HG03565 (cell line): ENCODE measurements at regions not wholly inside any gene's neighbourhood (a gene's known extent, or its start where the extent isn't known, plus 50 kb on each side); places are given as distances from the start of the nearest gene placed in this dataset.

ENCODE experiments used
- ATAC-seq: cut with Tn5 transposase; IDR thresholded peaks from one replicate; pipeline ENCODE4 v1.9.1; 2021; ENCODE audit warnings: mild to moderate bottlenecking, moderate library complexity; ENCODE audit not compliant: unreplicated experiment

DNA sequence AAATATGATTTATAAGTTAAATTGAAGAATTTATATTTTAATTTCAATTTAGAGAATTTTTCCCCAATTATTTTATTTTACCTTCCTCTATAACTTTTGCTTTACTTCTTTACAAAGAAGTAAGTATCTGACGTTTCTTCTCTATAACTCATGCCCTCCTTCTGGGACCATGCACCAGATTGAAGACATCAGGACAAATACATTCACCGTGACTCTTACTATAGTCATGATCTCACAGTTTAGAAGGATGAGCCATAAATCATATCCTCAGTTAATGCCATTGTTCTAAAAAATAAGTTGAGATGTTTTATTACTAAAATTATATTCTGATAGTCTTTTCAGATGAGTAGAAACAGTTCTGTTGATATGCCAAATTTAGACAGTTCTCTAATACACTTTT lies 279.3 kb downstream of the TMX3 start:
- ATAC-seq, result no peak

DNA sequence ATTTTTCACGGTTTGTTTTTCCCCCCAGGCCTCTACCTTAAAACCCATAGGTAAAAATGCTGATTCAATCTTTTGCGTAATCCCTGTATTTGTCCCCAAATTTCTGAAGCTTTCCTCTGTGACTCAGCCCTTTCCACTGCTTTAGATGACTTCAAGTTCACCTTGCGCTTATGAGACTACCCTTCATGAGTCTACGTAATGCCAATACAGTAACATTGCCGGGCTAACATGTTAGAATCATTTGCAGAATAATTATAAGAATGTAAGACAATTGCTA lies 283.0 kb downstream of the TMX3 start:
- no peak for ATAC-seq

DNA sequence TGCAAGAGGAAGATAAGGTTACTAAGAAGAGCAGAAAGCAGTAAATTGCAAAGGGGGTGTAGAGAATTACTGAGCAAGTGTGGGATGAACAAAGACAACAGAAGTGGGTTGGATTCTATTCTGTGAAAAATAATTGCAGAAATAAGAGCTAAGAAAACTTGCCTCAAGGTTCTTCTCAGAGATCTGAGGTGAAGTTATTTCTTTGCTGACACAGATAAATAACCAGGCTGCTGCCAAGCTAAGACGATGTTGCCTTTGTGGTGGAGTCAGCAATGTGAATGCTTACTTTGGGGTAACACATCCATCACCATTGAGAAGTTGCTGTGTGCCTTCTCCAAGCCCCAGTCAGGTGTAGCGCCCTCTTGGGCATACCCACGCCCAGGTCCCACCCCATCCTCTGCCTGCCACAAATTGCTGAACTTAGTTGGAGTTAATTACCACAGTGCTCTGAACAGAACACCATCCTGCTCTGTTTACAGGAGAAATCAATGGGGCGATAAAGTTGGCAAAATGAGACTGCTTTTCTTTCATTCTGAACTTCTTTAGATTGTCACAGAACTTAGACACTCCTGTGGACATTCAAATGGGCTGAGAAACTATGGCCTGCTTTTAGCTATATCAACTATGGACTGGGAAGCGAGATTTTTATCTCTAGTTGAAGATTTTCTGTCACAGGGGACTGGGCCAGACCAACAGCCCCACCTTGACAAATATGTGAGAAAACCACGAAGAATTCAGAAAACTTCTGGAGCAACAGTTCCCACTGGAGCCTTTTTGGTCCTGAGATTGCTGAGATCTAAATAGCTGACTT lies 283.6 kb downstream of the TMX3 start:
- ATAC-seq, result no peak

DNA sequence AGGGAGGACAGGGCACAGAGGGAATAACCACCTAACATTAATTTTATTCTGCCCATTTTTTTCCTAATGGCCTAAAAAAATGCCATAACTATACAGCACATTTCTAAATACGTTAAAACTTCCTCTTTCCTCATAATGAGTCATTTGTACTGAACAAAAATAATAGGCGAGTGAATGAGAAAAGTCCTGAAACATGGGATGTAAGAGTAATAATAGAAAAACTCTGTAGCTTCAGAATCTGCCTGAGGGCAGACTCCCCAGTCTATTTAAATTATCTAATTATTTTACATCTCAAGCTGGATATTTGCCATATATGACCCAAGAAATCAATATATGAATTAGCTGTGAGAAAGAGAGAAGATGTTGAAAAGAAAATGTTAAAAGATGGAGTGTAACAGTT lies 285.1 kb downstream of the TMX3 start:
- no peak for ATAC-seq

DNA sequence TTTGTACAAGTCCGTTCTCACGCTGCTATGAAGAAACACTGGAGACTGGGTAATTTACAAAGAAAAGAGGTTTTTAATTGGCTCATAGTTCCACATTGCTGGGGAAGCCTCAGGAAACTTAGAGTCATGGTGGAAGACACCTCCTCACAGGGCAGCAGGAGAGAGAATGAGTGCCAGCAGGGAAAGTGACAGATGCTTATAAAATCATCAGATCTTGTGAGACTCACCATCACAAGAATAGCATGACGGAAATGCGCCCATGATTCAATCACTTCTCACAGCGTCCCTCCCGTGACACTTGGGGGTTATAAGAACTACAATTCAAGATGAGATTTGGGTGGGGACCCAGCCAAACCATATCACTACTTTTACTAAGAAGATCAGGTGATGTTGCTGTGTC lies 285.8 kb downstream of the TMX3 start:
- ATAC-seq, result no peak

DNA sequence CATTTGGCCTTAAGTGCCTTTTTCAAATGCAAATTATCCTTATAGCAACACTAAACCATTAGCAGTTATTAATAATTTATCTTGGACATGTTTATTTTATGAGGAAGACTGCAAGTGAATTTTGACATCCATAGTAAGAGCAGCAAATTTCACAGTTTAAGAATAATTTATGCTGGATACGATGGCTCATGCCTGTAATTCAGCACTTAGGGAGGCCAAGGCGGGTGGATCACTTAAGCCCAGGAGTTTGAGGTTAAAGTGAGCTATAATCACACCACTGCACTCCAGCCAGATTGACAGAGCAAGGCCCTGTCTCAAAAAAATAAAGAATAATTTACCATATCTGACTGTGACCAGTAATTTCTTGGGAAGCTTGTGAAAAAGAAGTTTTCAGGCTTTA lies 286.2 kb downstream of the TMX3 start:
- ATAC-seq, result no peak

DNA sequence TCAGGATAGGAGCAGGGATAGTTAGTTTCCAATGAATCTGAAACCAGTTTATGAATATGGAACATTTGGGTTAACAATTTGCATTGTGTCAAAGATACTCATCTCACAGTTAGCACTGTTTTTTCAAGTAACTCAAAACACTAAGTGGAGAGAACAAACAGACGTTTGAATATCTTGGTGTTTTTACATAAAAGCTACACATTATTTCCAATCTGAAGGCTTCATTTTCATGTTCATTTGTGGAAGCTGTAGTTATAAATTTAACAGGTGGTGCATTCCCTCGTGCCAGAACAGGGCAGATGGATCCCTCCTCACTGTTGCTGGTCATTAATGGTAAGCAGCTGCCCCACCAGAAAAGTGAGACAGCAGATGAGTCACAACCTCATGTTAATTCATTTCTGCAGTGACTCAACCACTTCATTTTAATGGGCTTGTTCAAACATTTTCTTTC lies 286.9 kb downstream of the TMX3 start:
- ATAC-seq, result no peak

DNA sequence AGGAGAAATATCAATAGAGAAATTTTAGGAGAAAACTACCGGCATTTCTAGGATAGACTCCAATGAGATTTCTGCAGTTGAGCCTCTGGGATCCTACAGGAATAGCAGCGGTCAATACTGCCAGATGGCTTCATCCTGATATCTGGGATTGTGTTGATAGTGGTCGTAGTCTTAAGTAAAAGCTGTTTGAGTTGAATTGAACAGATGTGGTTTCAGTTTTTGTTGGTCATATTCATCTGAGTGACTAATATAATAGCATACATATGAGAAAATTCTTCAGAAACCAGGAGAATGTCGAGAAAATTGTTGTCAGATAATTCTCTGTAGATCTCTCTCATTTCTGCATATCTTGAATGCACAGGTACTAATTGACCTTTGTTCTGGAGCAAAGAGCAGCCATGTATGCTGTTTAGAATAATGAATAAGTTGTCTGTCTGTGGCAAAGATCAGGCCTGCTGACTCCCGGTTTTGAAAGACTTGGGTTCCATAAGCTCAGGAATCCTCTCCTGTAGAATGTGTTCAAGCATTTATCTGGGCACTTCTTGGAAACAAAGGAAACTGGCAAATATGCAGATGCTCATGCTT lies 288.1 kb downstream of the TMX3 start:
- ATAC-seq, result no peak

DNA sequence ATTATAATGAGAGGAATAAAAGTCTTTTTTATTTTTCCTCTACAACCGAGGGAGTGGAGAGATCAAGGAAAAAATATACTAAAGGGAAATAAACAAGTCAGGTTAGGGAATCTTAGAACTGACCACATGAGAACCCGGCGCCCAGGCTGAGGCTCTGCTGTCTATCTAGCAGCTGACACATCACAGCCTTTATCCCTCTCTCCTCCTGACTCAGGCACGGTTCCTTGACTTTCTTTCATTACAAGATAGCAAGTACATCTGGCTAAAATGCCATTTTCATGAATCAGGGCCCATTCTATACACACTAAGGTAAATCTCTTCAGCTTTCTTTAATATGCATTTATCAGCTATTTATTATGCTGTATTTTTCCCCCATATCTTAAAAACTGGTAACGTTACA lies 296.0 kb downstream of the TMX3 start:
- no peak for ATAC-seq

DNA sequence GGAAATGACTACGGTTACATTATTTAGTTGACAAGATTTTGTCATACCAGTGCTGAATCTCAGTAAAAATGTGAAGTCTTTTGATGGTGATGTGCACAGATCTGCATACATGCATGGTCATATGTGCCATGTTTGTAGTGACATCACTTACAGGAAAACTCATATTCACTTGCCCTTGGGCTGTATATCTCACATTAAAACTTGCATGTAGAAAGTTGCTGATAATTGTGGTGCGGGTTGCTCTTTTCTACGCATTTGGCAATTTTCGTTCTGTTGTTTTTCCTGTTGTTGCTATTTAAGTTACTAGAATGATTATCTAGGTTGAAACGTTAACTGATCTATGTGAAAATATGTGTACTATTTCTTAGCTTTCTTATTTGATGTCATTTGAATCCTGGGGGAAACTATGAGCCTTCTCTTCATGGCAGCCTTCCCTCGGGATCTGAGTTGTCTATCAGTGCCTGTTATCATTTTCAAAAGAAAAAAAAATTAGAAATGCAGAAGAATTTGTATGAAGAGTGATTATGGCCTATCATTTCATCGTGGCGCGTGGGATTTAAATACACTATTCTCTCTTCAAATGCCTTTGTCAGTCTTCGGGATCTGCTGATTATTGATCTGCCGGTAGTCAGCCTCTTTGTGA lies 296.6 kb downstream of the TMX3 start:
- no peak for ATAC-seq

DNA sequence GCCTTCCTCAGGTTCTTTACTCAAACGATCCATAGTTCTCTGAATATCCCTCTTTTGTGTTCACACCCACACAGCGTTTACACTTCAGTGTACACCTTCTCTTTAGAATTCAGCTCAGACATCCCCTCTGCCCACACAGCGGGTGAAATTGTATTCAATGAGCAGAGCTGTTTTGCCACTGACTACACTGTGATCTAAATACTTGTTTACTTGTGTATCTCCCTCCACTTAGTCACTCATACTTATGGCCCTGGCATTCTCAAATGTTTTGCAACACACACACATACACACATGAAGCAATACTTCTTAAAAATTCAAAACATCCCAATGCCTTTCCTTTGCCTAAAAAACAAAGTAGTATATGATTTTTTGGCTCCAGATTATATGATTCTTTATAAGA lies 297.1 kb downstream of the TMX3 start:
- no peak for ATAC-seq

DNA sequence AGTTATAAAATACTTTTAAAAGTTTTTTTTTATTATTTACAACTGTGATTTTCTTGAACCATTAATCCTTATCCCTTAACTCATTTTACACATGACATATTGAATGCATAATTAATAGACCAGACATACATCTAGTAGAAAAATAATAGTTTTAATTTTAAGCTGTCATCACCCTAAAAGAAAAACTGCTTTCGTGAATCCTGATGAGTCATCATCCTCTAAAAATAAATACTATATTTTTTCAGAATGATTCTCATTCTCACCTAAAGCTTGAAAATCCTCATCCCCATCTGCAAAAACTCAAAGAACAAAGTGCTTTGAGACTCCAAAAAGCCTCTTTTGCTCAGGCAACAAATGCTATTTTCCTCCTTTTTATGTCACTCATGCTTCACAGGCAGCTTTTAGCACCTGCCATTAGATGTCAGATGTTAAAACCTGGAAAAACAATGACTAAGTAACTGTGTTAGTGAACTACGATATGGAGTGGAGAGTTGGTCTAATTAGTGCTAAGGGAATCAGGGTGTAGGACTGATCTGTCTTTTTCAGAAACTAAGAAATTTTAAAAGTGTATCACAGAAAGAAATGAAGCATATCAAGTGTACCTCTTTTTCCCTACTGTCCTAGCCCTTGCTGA lies 297.6 kb downstream of the TMX3 start:
- no peak for ATAC-seq

DNA sequence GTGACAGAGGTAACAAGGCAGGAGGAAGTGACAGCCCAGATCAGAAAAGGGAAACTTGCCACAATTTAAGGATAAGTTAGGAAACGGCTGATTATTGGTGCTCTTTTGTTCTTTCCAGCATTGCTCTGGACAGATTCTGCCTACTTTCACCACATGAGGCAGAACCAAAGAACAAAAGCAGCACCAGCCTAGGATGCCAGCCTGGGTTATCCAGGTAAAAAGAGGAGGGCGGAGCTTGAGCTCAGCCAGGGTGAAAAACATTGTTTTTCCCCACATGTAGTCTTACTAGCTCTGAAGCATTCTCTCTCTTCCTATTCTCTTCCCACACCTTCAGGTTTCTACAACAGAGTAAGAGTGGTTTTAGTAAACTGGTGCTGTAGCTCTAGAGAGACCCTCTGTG lies 300.5 kb downstream of the TMX3 start:
- no peak for ATAC-seq

DNA sequence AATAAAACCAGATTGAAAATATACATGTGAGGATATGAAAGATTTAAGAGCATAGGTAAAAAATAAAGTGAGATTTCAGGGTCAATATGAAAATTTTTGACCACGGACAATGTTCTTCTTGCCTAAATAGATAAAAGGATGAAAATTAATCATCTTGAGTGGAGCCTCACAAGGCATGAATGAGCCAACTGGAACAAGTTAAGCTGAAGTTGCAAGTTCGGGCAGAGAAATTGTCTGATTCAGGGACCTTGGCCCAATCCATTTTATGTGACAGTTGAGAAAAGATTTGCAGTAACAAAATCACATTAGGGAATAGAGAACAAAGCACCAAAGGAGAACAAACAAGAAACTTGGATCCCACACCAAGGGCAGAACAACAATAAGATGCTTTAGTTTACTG lies 305.3 kb downstream of the TMX3 start:
- no peak for ATAC-seq

DNA sequence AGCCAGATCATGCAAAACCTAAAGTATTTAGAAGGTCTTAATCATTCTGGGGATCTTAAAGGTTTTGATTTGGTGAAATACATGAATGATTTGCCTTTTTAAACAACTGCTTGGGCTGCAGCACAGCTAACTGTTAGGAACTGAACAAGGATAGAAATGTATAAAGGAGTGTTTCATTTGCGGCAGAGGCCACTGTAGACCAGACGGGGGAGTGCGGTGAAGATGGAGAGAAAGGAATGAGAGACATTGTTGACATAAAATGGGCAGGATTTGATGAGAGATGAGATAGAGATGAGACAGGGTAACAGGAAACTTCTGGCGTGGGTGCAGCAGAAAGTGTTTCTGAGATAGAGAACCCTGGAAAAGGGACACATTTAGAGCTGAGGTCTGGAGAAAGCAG lies 308.1 kb downstream of the TMX3 start:
- ATAC-seq, result no peak

DNA sequence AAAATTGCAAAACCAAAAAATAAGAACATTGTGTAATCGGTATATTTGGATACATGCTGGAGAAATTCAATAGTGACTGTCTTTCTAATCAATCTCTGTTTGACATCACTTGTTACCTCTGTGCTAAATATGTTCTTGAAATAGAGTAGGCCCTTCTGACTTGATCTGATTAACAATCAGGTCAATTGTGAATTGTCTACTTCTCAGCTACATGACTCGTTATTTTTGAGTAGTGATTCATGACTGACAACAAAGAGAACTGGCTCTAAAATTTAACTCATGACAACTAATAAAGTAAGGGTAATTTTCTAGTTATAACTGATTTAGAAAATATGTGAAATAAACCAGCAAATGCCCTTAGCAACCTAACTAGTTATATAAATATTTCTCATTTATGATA lies 312.1 kb downstream of the TMX3 start:
- ATAC-seq, result no peak

DNA sequence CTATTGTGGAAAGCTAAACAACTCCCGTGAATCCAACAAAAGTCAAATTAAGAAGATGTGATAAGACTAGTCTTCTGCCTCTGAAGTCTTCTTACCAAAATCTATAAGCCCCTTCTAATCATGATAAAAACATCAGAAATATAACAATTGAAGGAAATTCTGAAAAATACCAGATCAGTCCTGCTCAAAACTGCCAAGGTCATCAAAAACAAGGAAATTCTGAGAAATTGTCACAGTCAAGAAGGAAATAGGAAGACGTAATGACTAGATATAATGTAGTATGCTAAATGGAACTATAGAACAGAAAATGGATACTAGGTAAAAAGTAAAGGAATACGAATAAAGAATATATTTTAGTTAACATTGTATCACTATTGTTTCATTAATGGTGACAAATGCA lies 314.0 kb downstream of the TMX3 start:
- ATAC-seq, result no peak

DNA sequence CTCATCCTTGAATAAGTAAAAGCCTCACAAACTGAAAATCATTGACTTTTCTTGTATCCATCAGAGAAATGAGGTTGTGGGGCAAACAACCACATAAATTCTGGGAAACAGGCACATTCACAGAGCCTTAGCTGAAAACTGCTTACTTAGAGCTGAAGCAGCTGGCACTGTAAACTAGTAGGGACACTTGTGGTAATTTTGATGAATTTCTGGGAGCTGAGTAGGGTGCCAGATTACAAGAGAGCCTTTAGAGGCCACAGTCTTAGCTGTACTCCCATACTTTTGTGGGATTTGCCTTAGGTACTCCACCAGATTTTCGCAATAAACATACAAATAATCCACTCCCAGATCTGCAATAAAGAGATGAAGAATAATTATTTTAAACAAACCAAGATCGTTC lies 315.2 kb downstream of the TMX3 start:
- ATAC-seq, result no peak

DNA sequence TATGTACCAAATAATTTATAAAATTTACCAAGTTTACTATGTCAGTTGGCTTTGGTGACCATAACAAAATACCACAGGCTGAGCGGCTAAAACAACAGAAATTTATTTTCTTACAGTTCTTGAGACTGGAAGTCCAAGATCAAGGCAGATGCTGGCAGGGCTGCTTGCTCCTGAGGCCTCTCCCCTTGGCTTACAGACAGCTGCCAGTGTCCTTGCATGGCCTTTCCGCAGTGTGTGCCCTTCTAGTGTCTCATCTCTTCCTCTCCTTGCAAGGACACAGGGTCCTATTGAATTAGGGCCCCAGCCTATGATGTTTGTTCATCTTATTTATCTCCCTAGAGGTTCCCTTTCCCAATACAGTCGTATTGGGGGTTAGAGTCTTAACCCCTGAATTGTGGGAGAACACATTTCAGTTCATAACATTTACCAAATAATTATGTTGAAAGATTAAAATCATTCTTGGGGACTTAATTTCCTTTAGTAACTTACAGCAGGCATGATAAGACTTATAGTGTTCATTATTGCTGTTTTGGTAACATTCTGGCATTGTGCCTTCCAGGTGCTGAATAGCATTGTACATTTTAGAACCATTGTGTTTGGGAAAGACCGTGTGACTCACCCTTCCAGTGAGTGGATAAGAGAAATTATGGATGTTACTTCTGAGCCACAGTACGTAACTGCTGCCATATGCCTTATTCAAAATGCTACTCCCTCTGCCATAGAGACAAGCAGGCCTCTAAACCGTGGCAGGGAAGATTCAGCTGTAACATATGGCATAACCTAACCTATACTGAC lies 317.5 kb downstream of the TMX3 start:
- no peak for ATAC-seq

DNA sequence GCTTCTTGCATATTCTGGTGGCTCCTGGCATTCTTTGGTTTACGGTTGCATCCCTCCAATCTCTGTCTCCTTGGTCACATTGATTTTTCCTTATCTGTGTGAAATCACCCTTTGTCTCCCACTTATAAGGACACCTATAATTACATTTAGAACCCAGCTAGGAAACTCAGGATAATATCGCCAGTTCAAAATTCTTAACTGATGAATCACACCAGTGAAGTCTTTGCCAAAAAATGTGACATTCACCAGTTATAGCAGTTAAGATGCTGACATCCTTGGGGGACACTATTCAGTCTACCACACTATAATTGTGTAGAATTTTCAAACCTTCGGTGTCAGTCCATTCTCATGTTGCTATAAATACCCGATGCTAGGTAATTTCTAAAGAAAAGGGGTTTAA lies 320.2 kb downstream of the TMX3 start:
- ATAC-seq, result no peak

DNA sequence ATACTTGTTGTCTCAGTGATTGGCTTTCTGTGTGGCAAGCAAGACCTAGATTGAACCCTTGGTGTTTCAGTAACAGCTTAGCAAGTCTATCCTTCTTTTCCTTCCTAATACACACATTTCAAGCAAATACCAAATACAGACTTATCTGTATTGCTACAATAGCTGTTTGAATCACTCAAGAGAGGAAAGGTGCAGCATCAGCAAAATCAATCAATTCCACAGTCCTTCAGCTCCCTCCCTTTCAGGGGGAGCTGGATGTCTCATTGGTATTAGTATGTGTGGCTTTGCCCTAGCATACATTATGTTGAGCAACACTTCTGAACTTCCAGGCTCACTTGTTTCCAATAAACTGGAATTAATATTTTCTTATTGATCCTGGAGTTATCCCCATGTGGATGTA lies 323.1 kb downstream of the TMX3 start:
- no peak for ATAC-seq
